IMR-90 (cell line): ENCODE measurements at regions not wholly inside any gene's neighbourhood (a gene's known extent, or its start where the extent isn't known, plus 50 kb on each side); places are given as distances from the start of the nearest gene placed in this dataset.

ENCODE experiments used
- ATAC-seq: fragments of 200-7000 bp; cut with Tn5 transposase; 2 replicates; pipeline ENCODE4 v1.9.1; 2020; ENCODE audit warnings: low read depth, mild to moderate bottlenecking, moderate library complexity
- BruUV-seq: library from RNA; stranded (reverse); fragments of 400-500 nt; replicated peaks from 2 replicates; lab custom pipeline; 2021; lab: Mats Ljungman, UMichigan
- CTCF ChIA-PET: fragments of 300-600 bp; formaldehyde crosslinking; extraction: SDS; loops from one replicate; lab custom pipeline; 2021; ENCODE audit warnings: antibody characterized with exemption; lab: Yijun Ruan, JAX
- POLR2A ChIA-PET: fragments of 300-600 bp; sonication (Branson Sonifier 250); formaldehyde crosslinking; loops from one replicate; lab custom pipeline; 2022; ENCODE audit warnings: antibody characterized with exemption; ENCODE audit not compliant: unreplicated experiment; lab: Charles Lee
- DNase-seq: peaks from one replicate; pipeline ENCODE4 v3.0.0; 2013
- H2AFZ ChIP-seq: replicated peaks from 2 replicates; pipeline ENCODE3; 2013; ENCODE audit warnings: low read length, mild to moderate bottlenecking; ENCODE audit not compliant: poor library complexity
- H2AK5ac ChIP-seq: 2 replicates; pipeline ENCODE4 v1.6.1; 2013; ENCODE audit warnings: low read depth, low read length, inconsistent platforms
- H2AK9ac ChIP-seq: replicated peaks from 2 replicates; pipeline ENCODE3; 2013; ENCODE audit warnings: mild to moderate bottlenecking, low read depth, low read length, moderate library complexity; ENCODE audit not compliant: poor library complexity
- H2BK120ac ChIP-seq: 2 replicates; pipeline ENCODE4 v1.6.1; 2013; ENCODE audit warnings: low read depth, low read length, inconsistent platforms
- H2BK15ac ChIP-seq: 3 replicates; pipeline ENCODE4 v1.6.1; 2013; ENCODE audit warnings: low read depth, low read length, inconsistent platforms
- H2BK20ac ChIP-seq: 2 replicates; pipeline ENCODE4 v1.6.1; 2013; ENCODE audit warnings: low read depth, mild to moderate bottlenecking, inconsistent platforms, low read length, moderate library complexity
- H2BK5ac ChIP-seq: 2 replicates; pipeline ENCODE4 v1.6.1; 2013; ENCODE audit warnings: mild to moderate bottlenecking, low read depth, low read length, inconsistent platforms; ENCODE audit not compliant: poor library complexity, severe bottlenecking
- H3K14ac ChIP-seq: replicated peaks from 2 replicates; pipeline ENCODE4 v1.6.1; 2013; ENCODE audit warnings: low read depth, low read length, inconsistent platforms
- H3K18ac ChIP-seq: 2 replicates; pipeline ENCODE4 v1.6.1; 2013; ENCODE audit warnings: low read depth, low read length, control low read depth
- H3K23ac ChIP-seq: 2 replicates; pipeline ENCODE4 v1.6.1; 2013; ENCODE audit warnings: low read depth, low read length, inconsistent platforms
- H3K27ac ChIP-seq: 2 replicates; pipeline ENCODE4 v1.5.1; 2013; ENCODE audit warnings: mild to moderate bottlenecking, control low read depth, low read length; ENCODE audit not compliant: insufficient read depth
- H3K27me3 ChIP-seq: 2 replicates; pipeline ENCODE4 v1.6.1; 2013; ENCODE audit warnings: low read length; ENCODE audit not compliant: control insufficient read depth, insufficient read depth
- H3K36me3 ChIP-seq: 2 replicates; pipeline ENCODE4 v1.6.1; 2013; ENCODE audit warnings: low read length, mixed read lengths; ENCODE audit not compliant: control insufficient read depth, insufficient read depth
- H3K4ac ChIP-seq: 2 replicates; pipeline ENCODE4 v1.6.1; 2013; ENCODE audit warnings: low read depth, low read length, inconsistent platforms
- H3K4me1 ChIP-seq: 2 replicates; pipeline ENCODE4 v1.6.1; 2013; ENCODE audit warnings: low read length, mixed read lengths; ENCODE audit not compliant: control insufficient read depth, insufficient read depth
- H3K4me2 ChIP-seq: 2 replicates; pipeline ENCODE4 v1.6.1; 2013; ENCODE audit warnings: low read depth, mild to moderate bottlenecking, control low read depth, low read length, moderate library complexity
- H3K4me3 ChIP-seq: 2 replicates; pipeline ENCODE4 v1.5.1; 2013; ENCODE audit warnings: low read depth, mild to moderate bottlenecking, control low read depth, low read length, moderate library complexity; ENCODE audit not compliant: insufficient read depth
- H3K56ac ChIP-seq: 2 replicates; pipeline ENCODE4 v1.6.1; 2013; ENCODE audit warnings: low read length, inconsistent platforms; ENCODE audit not compliant: insufficient read depth; ENCODE audit errors: extremely low read depth
- H3K79me1 ChIP-seq, 2 experiments: 2 replicates each; pipeline ENCODE4 v1.6.1; 2013; ENCODE audit warnings: low read length in 2 of 2, inconsistent platforms in 1 of 2, low read depth in 1 of 2
- H3K9ac ChIP-seq: 2 replicates; pipeline ENCODE4 v1.6.1; 2013; ENCODE audit warnings: low read depth, low read length, control low read depth
- H3K9me1 ChIP-seq: 2 replicates; pipeline ENCODE4 v1.6.1; 2013; ENCODE audit warnings: low read length, inconsistent platforms; ENCODE audit not compliant: insufficient read depth
- H3K9me3 ChIP-seq: 2 replicates; pipeline ENCODE4 v1.6.1; 2013; ENCODE audit warnings: low read length; ENCODE audit not compliant: control insufficient read depth, insufficient read depth
- H4K20me1 ChIP-seq: 2 replicates; pipeline ENCODE4 v1.6.1; 2013; ENCODE audit warnings: low read length, inconsistent platforms; ENCODE audit not compliant: insufficient read depth
- H4K5ac ChIP-seq: 2 replicates; pipeline ENCODE4 v1.6.1; 2013; ENCODE audit warnings: mild to moderate bottlenecking, low read depth, low read length, control low read depth
- H4K8ac ChIP-seq, 2 experiments: 2 replicates each; pipeline ENCODE4 v1.6.1; 2013; ENCODE audit warnings: low read depth in 2 of 2, low read length in 2 of 2, control low read depth in 1 of 2, inconsistent platforms in 1 of 2
- H4K91ac ChIP-seq: 2 replicates; pipeline ENCODE4 v1.6.1; 2013; ENCODE audit warnings: low read depth, low read length, inconsistent platforms; ENCODE audit not compliant: insufficient read depth
- BHLHE40 ChIP-seq: fragments of 150-350 bp; IDR thresholded peaks from 2 replicates; pipeline ENCODE4 v1.6.1; 2016; ENCODE audit warnings: mild to moderate bottlenecking, low read depth, low read length
- CEBPB ChIP-seq: IDR thresholded peaks from 2 replicates; pipeline ENCODE4 v1.6.1; 2012; ENCODE audit warnings: low read depth, low read length, improper control_type of control experiment
- CHD1 ChIP-seq: IDR thresholded peaks from 2 replicates; pipeline ENCODE4 v1.6.1; 2012; ENCODE audit warnings: low read depth, low read length, improper control_type of control experiment
- CTCF ChIP-seq: conservative IDR thresholded peaks from 2 replicates; pipeline ENCODE4 v1.5.1; 2012; ENCODE audit warnings: mild to moderate bottlenecking, low read depth, low read length, improper control_type of control experiment
- ELK1 ChIP-seq: fragments of 150-350 bp; IDR thresholded peaks from 2 replicates; pipeline ENCODE4 v1.6.1; 2016; ENCODE audit warnings: low read depth, mild to moderate bottlenecking, low read length, moderate library complexity, borderline replicate concordance
- FOS ChIP-seq: fragments of 150-350 bp; IDR thresholded peaks from 2 replicates; pipeline ENCODE4 v1.6.1; 2016; ENCODE audit warnings: low read depth, low read length
- MAFK ChIP-seq: IDR thresholded peaks from 2 replicates; pipeline ENCODE4 v1.6.1; 2012; ENCODE audit warnings: low read depth, low read length, improper control_type of control experiment
- MAZ ChIP-seq: IDR thresholded peaks from 2 replicates; pipeline ENCODE4 v1.6.1; 2012; ENCODE audit warnings: low read depth, mild to moderate bottlenecking, low read length, improper control_type of control experiment, moderate library complexity, borderline replicate concordance
- MXI1 ChIP-seq: IDR thresholded peaks from 2 replicates; pipeline ENCODE4 v1.6.1; 2012; ENCODE audit warnings: low read depth, mild to moderate bottlenecking, low read length, moderate library complexity, borderline replicate concordance
- NFE2L2 ChIP-seq: fragments of 150-350 bp; IDR thresholded peaks from 2 replicates; pipeline ENCODE4 v1.6.1; 2016; ENCODE audit warnings: low read depth, mild to moderate bottlenecking, low read length
- POLR2A ChIP-seq: IDR thresholded peaks from 2 replicates; pipeline ENCODE4 v1.6.1; 2012; ENCODE audit warnings: mild to moderate bottlenecking, low read depth, low read length
- RAD21 ChIP-seq: IDR thresholded peaks from 2 replicates; pipeline ENCODE4 v1.6.1; 2012; ENCODE audit warnings: low read length, improper control_type of control experiment
- RCOR1 ChIP-seq: IDR thresholded peaks from 2 replicates; pipeline ENCODE4 v1.6.1; 2012; ENCODE audit warnings: mild to moderate bottlenecking, low read length, improper control_type of control experiment; ENCODE audit not compliant: insufficient replicate concordance
- RFX5 ChIP-seq: IDR thresholded peaks from 2 replicates; pipeline ENCODE4 v1.8.0; 2012; ENCODE audit warnings: low read depth, mild to moderate bottlenecking, low read length, moderate library complexity
- SMC3 ChIP-seq: fragments of 150-350 bp; IDR thresholded peaks from 2 replicates; pipeline ENCODE4 v1.6.1; 2016; ENCODE audit warnings: low read depth, mild to moderate bottlenecking, antibody characterized with exemption, low read length, moderate library complexity
- USF2 ChIP-seq: fragments of 150-350 bp; IDR thresholded peaks from 2 replicates; pipeline ENCODE4 v1.6.1; 2017; ENCODE audit warnings: mild to moderate bottlenecking, antibody characterized with exemption, low read length, low read depth
- WGBS, 2 experiments: methylation state at CpG; one replicate each; pipeline versions ENCODE4 v1.1.5 to v1.1.7; 2013; ENCODE audit warnings: missing lambda C conversion rate in 2 of 2; ENCODE audit not compliant: insufficient read length in 1 of 2; ENCODE audit errors: extremely low coverage in 2 of 2; 5-methylcytosine and 5-hydroxymethylcytosine counted together
- dilution Hi-C: fragments of 300-500 bp; cut with HindIII; formaldehyde crosslinking; loops from one replicate; pipeline ENCODE4 v1.14.3; 2018; ENCODE audit warnings: low sequenced_read_pairs; ENCODE audit not compliant: unreplicated experiment
- in situ Hi-C: fragments of 300-500 bp; cut with MboI; formaldehyde crosslinking; loops from 3 replicates; pipeline ENCODE4 v1.14.3; 2019; ENCODE audit warnings: low sequenced_read_pairs, inconsistent platforms, mixed read lengths
- intact Hi-C: fragments of 100-400 bp; cut with micrococcal nuclease; formaldehyde crosslinking; loops from 2 replicates; pipeline ENCODE4 v1.10.0; 2022

GRCh38 chrX:47302396-47302795, 68.0 kb upstream of the ZNF157 start:
- H3K56ac ChIP-seq, result no peak overlapping the region
- intact Hi-C loops, result no loop called here
- dilution Hi-C loops, result no loop called here
- H3K14ac ChIP-seq, result no peak overlapping the region
- H3K36me3 ChIP-seq, result no peaks in the 10 kb centered on the region
- no peak overlapping the region for H2BK15ac ChIP-seq
- no peak overlapping the region for H2AK5ac ChIP-seq
- no peak overlapping the region for H4K91ac ChIP-seq
- no peak overlapping the region for H2AK9ac ChIP-seq
- no peaks in the 10 kb centered on the region for H3K79me1 ChIP-seq
- no peak overlapping the region for H2BK5ac ChIP-seq
- no peaks in the 10 kb centered on the region for H3K9me1 ChIP-seq
- H3K27ac ChIP-seq, result no peak overlapping the region
- ChIA-PET POLR2A (no interaction called here), CTCF (no interaction called here)
- no peak overlapping the region for H3K9ac ChIP-seq
- WGBS, 2 experiments, result 74% methylated on average over 2 of the region's 4 CpGs; no CpG with 5 or more reads in 1 of the 2 experiments
- no peak overlapping the region for H2BK20ac ChIP-seq
- no peak overlapping the region for H2AFZ ChIP-seq
- no peak overlapping the region for H3K4ac ChIP-seq
- H4K20me1 ChIP-seq, result no peaks in the 10 kb centered on the region; the same call in 1 of the 2 replicates
- no peak overlapping the region for H4K8ac ChIP-seq
- H3K9me3 ChIP-seq, result no peaks in the 10 kb centered on the region
- in situ Hi-C loops, result no loop called here
- ATAC-seq, result no peak
- TF ChIP-seq BHLHE40, result no peak
- no peak for TF ChIP-seq ELK1
- no peak for TF ChIP-seq POLR2A
- no peak for TF ChIP-seq CTCF
- no peak for TF ChIP-seq SMC3
- TF ChIP-seq RAD21, result no peak
- no peak for TF ChIP-seq MXI1
- TF ChIP-seq CHD1, result no peak
- no peak for TF ChIP-seq MAFK
- TF ChIP-seq CEBPB, result no peak
- no peak for TF ChIP-seq MAZ
- TF ChIP-seq FOS, result no peak
- no peak for TF ChIP-seq NFE2L2
- no peak for TF ChIP-seq RCOR1
- no peak for TF ChIP-seq USF2
- TF ChIP-seq RFX5, result no peak
- H3K4me1 ChIP-seq, result no peaks in the 10 kb centered on the region
- H3K4me2 ChIP-seq, result no peak overlapping the region
- BruUV-seq, result no TSS peak
- no peak overlapping the region for H3K4me3 ChIP-seq
- H3K27me3 ChIP-seq, result peaks cover 20% of the 10 kb centered on the region
- H3K23ac ChIP-seq, result no peak overlapping the region
- H2BK120ac ChIP-seq, result no peak overlapping the region
- H4K5ac ChIP-seq, result no peak overlapping the region
- DNase-seq, result no peak
- H3K18ac ChIP-seq, result no peak overlapping the region
